H7 (cell line): ENCODE measurements at regions not wholly inside any gene's neighbourhood (a gene's known extent, or its start where the extent isn't known, plus 50 kb on each side); places are given as distances from the start of the nearest gene placed in this dataset.

Experiments used
- DNase-seq: peaks from one replicate; pipeline ENCODE4 v3.0.0; 2012
- H3K27me3 ChIP-seq: 2 replicates; pipeline ENCODE4 v1.6.0; 2011; ENCODE audit warnings: mild to moderate bottlenecking, low read length; ENCODE audit not compliant: control insufficient read depth, insufficient read depth
- H3K36me3 ChIP-seq: replicated peaks from 2 replicates; pipeline ENCODE4 v1.5.1; 2011; ENCODE audit warnings: low read length; ENCODE audit not compliant: control insufficient read depth, insufficient read depth
- H3K4me3 ChIP-seq: 2 replicates; pipeline ENCODE4 v1.5.1; 2011; ENCODE audit warnings: low read depth, mild to moderate bottlenecking, control low read depth, low read length, moderate library complexity; ENCODE audit not compliant: insufficient read depth

GRCh38 chr10:52639652-52640051 is 132.9 kb downstream of the MBL2 start:
- H3K27me3 ChIP-seq: no peaks in the 10 kb centered on the region
- no peak overlapping the region for H3K4me3 ChIP-seq
- DNase-seq: no peak
- H3K36me3 ChIP-seq: no peaks in the 10 kb centered on the region

GRCh38 chr10:52642208-52642607 is 130.4 kb downstream of the MBL2 start:
- Histone ChIP-seq H3K36me3 (no peaks in the 10 kb centered on the region), H3K27me3 (no peaks in the 10 kb centered on the region), H3K4me3 (no peak overlapping the region)
- no peak for DNase-seq

- Histone ChIP-seq H3K4me3 (no peak overlapping the region), H3K27me3 (no peaks in the 10 kb centered on the region), H3K36me3 (no peaks in the 10 kb centered on the region)
- DNase-seq: peak; percentile 2
These were observed 128.0 kb downstream of the MBL2 start for GRCh38 chr10:52644373-52645186.

- H3K27me3 ChIP-seq: no peaks in the 10 kb centered on the region
- no peak overlapping the region for H3K4me3 ChIP-seq
- no peak for DNase-seq
- no peaks in the 10 kb centered on the region for H3K36me3 ChIP-seq
These were observed 127.3 kb downstream of the MBL2 start for GRCh38 chr10:52645187-52645758.

GRCh38 chr10:52649511-52649910 is 123.1 kb downstream of the MBL2 start:
- Histone ChIP-seq H3K36me3 (no peaks in the 10 kb centered on the region), H3K27me3 (no peaks in the 10 kb centered on the region), H3K4me3 (no peak overlapping the region)
- DNase-seq: no peak

GRCh38 chr10:52650873-52651272 is 121.7 kb downstream of the MBL2 start:
- no peak for DNase-seq
- no peaks in the 10 kb centered on the region for H3K27me3 ChIP-seq
- H3K36me3 ChIP-seq: no peaks in the 10 kb centered on the region
- H3K4me3 ChIP-seq: no peak overlapping the region

- Histone ChIP-seq H3K27me3 (no peaks in the 10 kb centered on the region), H3K4me3 (no peak overlapping the region), H3K36me3 (no peaks in the 10 kb centered on the region)
- no peak for DNase-seq
These were observed 121.3 kb downstream of the MBL2 start for GRCh38 chr10:52651293-52651692.

- Histone ChIP-seq H3K36me3 (no peaks in the 10 kb centered on the region), H3K27me3 (no peaks in the 10 kb centered on the region), H3K4me3 (no peak overlapping the region)
- DNase-seq: no peak
These were observed 119.9 kb downstream of the MBL2 start for GRCh38 chr10:52652431-52653262.

GRCh38 chr10:52653263-52653909 is 119.2 kb downstream of the MBL2 start:
- DNase-seq: no peak
- no peak overlapping the region for H3K4me3 ChIP-seq
- no peaks in the 10 kb centered on the region for H3K36me3 ChIP-seq
- no peaks in the 10 kb centered on the region for H3K27me3 ChIP-seq

GRCh38 chr10:52654201-52654600 is 118.4 kb downstream of the MBL2 start:
- no peaks in the 10 kb centered on the region for H3K27me3 ChIP-seq
- H3K36me3 ChIP-seq: no peaks in the 10 kb centered on the region
- H3K4me3 ChIP-seq: no peak overlapping the region
- DNase-seq: no peak

- H3K27me3 ChIP-seq: no peaks in the 10 kb centered on the region
- no peak overlapping the region for H3K4me3 ChIP-seq
- DNase-seq: no peak
- H3K36me3 ChIP-seq: no peaks in the 10 kb centered on the region
These were observed 114.5 kb downstream of the MBL2 start for GRCh38 chr10:52658112-52658511.

- no peaks in the 10 kb centered on the region for H3K27me3 ChIP-seq
- H3K36me3 ChIP-seq: no peaks in the 10 kb centered on the region
- no peak for DNase-seq
- H3K4me3 ChIP-seq: no peak overlapping the region
These were observed 113.5 kb downstream of the MBL2 start for GRCh38 chr10:52659085-52659484.

GRCh38 chr10:52662256-52662655 is 110.3 kb downstream of the MBL2 start:
- Histone ChIP-seq H3K27me3 (no peaks in the 10 kb centered on the region), H3K36me3 (no peaks in the 10 kb centered on the region), H3K4me3 (no peak overlapping the region)
- DNase-seq: no peak

- Histone ChIP-seq H3K4me3 (no peak overlapping the region), H3K36me3 (no peaks in the 10 kb centered on the region), H3K27me3 (no peaks in the 10 kb centered on the region)
- DNase-seq: no peak
These were observed 109.4 kb downstream of the MBL2 start for GRCh38 chr10:52663161-52663560.
